ENCODE measurements at regions not wholly inside any gene's neighbourhood (a gene's known extent, or its start where the extent isn't known, plus 50 kb on each side); places are given as distances from the start of the nearest gene placed in this dataset.

DNA sequence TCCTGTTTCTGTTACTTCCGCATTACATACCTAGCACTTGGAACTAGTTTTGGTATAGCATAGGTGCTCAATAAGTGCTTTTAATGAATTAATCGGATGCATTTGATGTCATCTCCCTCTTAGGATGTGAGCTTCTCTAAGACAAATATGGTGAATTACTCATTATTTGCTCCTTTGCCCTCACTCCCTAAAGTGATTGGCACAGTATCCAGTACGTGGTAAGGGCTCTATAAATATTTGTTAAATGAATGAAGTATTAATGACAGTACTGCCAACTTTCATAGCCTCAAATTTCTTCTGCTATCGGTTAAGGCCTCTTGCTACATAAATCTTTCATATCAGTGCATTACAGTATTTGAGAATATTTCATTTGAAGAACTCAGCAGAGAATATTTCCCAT lies 75.9 kb upstream of the ARID5B start:
- Histone ChIP-seq H3K4me2 (ENCODE audit: control insufficient read depth, extremely low read depth, insufficient read depth, low read depth, low read length) (no peak overlapping the region), H3K4me1 (ENCODE audit: control insufficient read depth, extremely low read depth, insufficient read depth, low read length) (no peaks in the 10 kb centered on the region), H4K20me1 (ENCODE audit: control insufficient read depth, extremely low read depth, insufficient read depth, low read length) (no peaks in the 10 kb centered on the region), H3K27ac (ENCODE audit: control insufficient read depth, insufficient read depth, low read length) (no peak overlapping the region), H3K9me3 (ENCODE audit: control insufficient read depth, low read depth, low read length) (no peaks in the 10 kb centered on the region), H3K9ac (ENCODE audit: control insufficient read depth, extremely low read depth, insufficient read depth, low read length) (no peak overlapping the region), H3K27me3 (ENCODE audit: control insufficient read depth, extremely low read depth, insufficient read depth, low read length) (no peaks in the 10 kb centered on the region), H3K79me2 (ENCODE audit: control insufficient read depth, insufficient read depth, low read length) (no peaks in the 10 kb centered on the region), H3K9me1 (ENCODE audit: control insufficient read depth, extremely low read depth, insufficient read depth, low read length) (no peaks in the 10 kb centered on the region), H3K4me3 (ENCODE audit: control insufficient read depth in 2 of 3, extremely low read depth in 1 of 3, insufficient read depth in 2 of 3, low read depth in 1 of 3, low read length in 3 of 3) (no peak overlapping the region), H2AFZ (ENCODE audit: control insufficient read depth, low read length) (no peak overlapping the region), H3K36me3 (ENCODE audit: control insufficient read depth in 2 of 2, extremely low read depth in 1 of 2, insufficient read depth in 2 of 2, low read length in 2 of 2) (no peaks in the 10 kb centered on the region)
- TF ChIP-seq EZH2 (IDR thresholded peaks at IDR 0.05; ENCODE audit: low read length) (no peak), CTCF (optimal IDR thresholded peaks at IDR 0.05 in 1 of 3, IDR thresholded peaks at IDR 0.05 in 1 of 3, conservative IDR thresholded peaks at IDR 0.05 in 1 of 3; ENCODE audit: extremely low read depth in 1 of 3, insufficient read depth in 2 of 3, low read length in 3 of 3) (no peak)
- DNase-seq (ENCODE audit: low read depth, low spot score) (no peak), FAIRE-seq (no peak)
- dilution Hi-C loops (cut with MboI; ENCODE audit: extremely low pct_ligation_motif_present, low sequenced_read_pairs), result no loop called here

- Histone ChIP-seq H3K4me3 (ENCODE audit: control insufficient read depth in 2 of 3, extremely low read depth in 1 of 3, insufficient read depth in 2 of 3, low read depth in 1 of 3, low read length in 3 of 3) (no peak overlapping the region), H3K4me1 (ENCODE audit: control insufficient read depth, extremely low read depth, insufficient read depth, low read length) (no peaks in the 10 kb centered on the region), H3K27ac (ENCODE audit: control insufficient read depth, insufficient read depth, low read length) (no peak overlapping the region), H3K36me3 (ENCODE audit: control insufficient read depth in 2 of 2, extremely low read depth in 1 of 2, insufficient read depth in 2 of 2, low read length in 2 of 2) (no peaks in the 10 kb centered on the region), H3K9me3 (ENCODE audit: control insufficient read depth, low read depth, low read length) (no peaks in the 10 kb centered on the region), H3K9me1 (ENCODE audit: control insufficient read depth, extremely low read depth, insufficient read depth, low read length) (no peaks in the 10 kb centered on the region), H4K20me1 (ENCODE audit: control insufficient read depth, extremely low read depth, insufficient read depth, low read length) (no peaks in the 10 kb centered on the region), H3K27me3 (ENCODE audit: control insufficient read depth, extremely low read depth, insufficient read depth, low read length) (no peaks in the 10 kb centered on the region), H2AFZ (ENCODE audit: control insufficient read depth, low read length) (no peak overlapping the region), H3K79me2 (ENCODE audit: control insufficient read depth, insufficient read depth, low read length) (no peaks in the 10 kb centered on the region), H3K4me2 (ENCODE audit: control insufficient read depth, extremely low read depth, insufficient read depth, low read depth, low read length) (no peak overlapping the region), H3K9ac (ENCODE audit: control insufficient read depth, extremely low read depth, insufficient read depth, low read length) (no peak overlapping the region)
- DNase-seq (ENCODE audit: low read depth, low spot score) (no peak), FAIRE-seq (no peak)
- dilution Hi-C loops (cut with MboI; ENCODE audit: extremely low pct_ligation_motif_present, low sequenced_read_pairs), result no loop called here
- TF ChIP-seq EZH2 (IDR thresholded peaks at IDR 0.05; ENCODE audit: low read length) (no peak), CTCF (optimal IDR thresholded peaks at IDR 0.05 in 1 of 3, IDR thresholded peaks at IDR 0.05 in 1 of 3, conservative IDR thresholded peaks at IDR 0.05 in 1 of 3; ENCODE audit: extremely low read depth in 1 of 3, insufficient read depth in 2 of 3, low read length in 3 of 3) (no peak)
Observed at GRCh38 chr10:61828034-61828433, 73.5 kb upstream of the ARID5B start.
